ENCODE measurements at regions not wholly inside any gene's neighbourhood (a gene's known extent, or its start where the extent isn't known, plus 50 kb on each side); places are given as distances from the start of the nearest gene placed in this dataset. TPM values are rescaled to one million over a fixed set of nuclear protein-coding genes. Genes with fewer than 3 reads are reported as not detected.
"Not testable (repeated sequence)": the region's sequence is repeated elsewhere in the genome, so short reads cannot be mapped to it uniquely, and the experiment has no call there.

GRCh38 chr5:62236593-62236992 lies 69.4 kb upstream of the KIF2A start:
- ATAC-seq (ENCODE audit: low FRiP score): not testable (repeated sequence)

GRCh38 chr5:62237944-62238343 lies 68.1 kb upstream of the KIF2A start:
- ATAC-seq (ENCODE audit: low FRiP score); DNase-seq (ENCODE audit: low spot score): not testable (repeated sequence)

More at GRCh38 chr5:62236593-62236992, 69.4 kb upstream of the KIF2A start:
- DNase-seq (ENCODE audit: low spot score): not testable (repeated sequence)

GRCh38 chr5:62238584-62238983 lies 67.4 kb upstream of the KIF2A start:
- not testable (repeated sequence) for ATAC-seq (ENCODE audit: low FRiP score); DNase-seq (ENCODE audit: low spot score)

GRCh38 chr5:62240494-62240893 lies 65.5 kb upstream of the KIF2A start:
- not testable (repeated sequence) for ATAC-seq (ENCODE audit: low FRiP score); DNase-seq (ENCODE audit: low spot score)

- not testable (repeated sequence) for ATAC-seq (ENCODE audit: low FRiP score); DNase-seq (ENCODE audit: low spot score)
These were observed 64.0 kb upstream of the KIF2A start for GRCh38 chr5:62242000-62242399.

- ATAC-seq (ENCODE audit: low FRiP score); DNase-seq (ENCODE audit: low spot score): not testable (repeated sequence)
These were observed 63.0 kb upstream of the KIF2A start for GRCh38 chr5:62243046-62243445.

GRCh38 chr5:62248192-62248591 lies 57.8 kb upstream of the KIF2A start:
- not testable (repeated sequence) for DNase-seq (ENCODE audit: low spot score); ATAC-seq (ENCODE audit: low FRiP score)

- ATAC-seq (ENCODE audit: low FRiP score); DNase-seq (ENCODE audit: low spot score): not testable (repeated sequence)
These were observed 55.9 kb upstream of the KIF2A start for GRCh38 chr5:62250085-62250484.

- DNase-seq (ENCODE audit: low spot score); ATAC-seq (ENCODE audit: low FRiP score): not testable (repeated sequence)
These were observed 55.1 kb upstream of the KIF2A start for GRCh38 chr5:62250919-62251318.

GRCh38 chr5:62252519-62252918 lies 53.5 kb upstream of the KIF2A start:
- ATAC-seq (ENCODE audit: low FRiP score); DNase-seq (ENCODE audit: low spot score): not testable (repeated sequence)

GRCh38 chr5:62255551-62255950 lies 50.5 kb upstream of the KIF2A start:
- not testable (repeated sequence) for DNase-seq (ENCODE audit: low spot score); ATAC-seq (ENCODE audit: low FRiP score)

- ATAC-seq (ENCODE audit: low FRiP score) (no peak), DNase-seq (ENCODE audit: low spot score) (no peak)
- TF ChIP-seq CTCF (IDR thresholded peaks at IDR 0.05): no peak
These were observed 49.6 kb upstream of the KIF2A start for GRCh38 chr5:62256161-62257019.

Small RNAs in the stretch of these regions (small RNA-seq; reads per million reads assigned to genes)
- gene RN7SKP157: not detected
- not detected for gene RNU6-913P
